ENCODE measurements at regions not wholly inside any gene's neighbourhood (a gene's known extent, or its start where the extent isn't known, plus 50 kb on each side); places are given as distances from the start of the nearest gene placed in this dataset.

GRCh38 chr9:99457981-99458380 lies 235.9 kb downstream of the SEC61B start:
- Histone ChIP-seq H3K27ac (ENCODE audit: low read depth, low read length) (no peak overlapping the region), H3K4me3 (ENCODE audit: low read depth, low read length) (no peak overlapping the region), H3K27me3 (ENCODE audit: control insufficient read depth, insufficient read depth, low read length) (no peaks in the 10 kb centered on the region), H3K9me3 (ENCODE audit: control insufficient read depth, insufficient read depth, low read length) (no peaks in the 10 kb centered on the region)
- ChIA-PET CTCF (no interaction called here), POLR2A (no interaction called here)
- DNase-seq (ENCODE audit: low read depth, low spot score) = no peak
- TF ChIP-seq CTCF (IDR thresholded peaks at IDR 0.05; ENCODE audit: low read depth, low read length) = no peak

GRCh38 chr9:99459919-99460318 lies 237.8 kb downstream of the SEC61B start:
- Histone ChIP-seq H3K27ac (ENCODE audit: low read depth, low read length) (no peak overlapping the region), H3K9me3 (ENCODE audit: control insufficient read depth, insufficient read depth, low read length) (no peaks in the 10 kb centered on the region), H3K27me3 (ENCODE audit: control insufficient read depth, insufficient read depth, low read length) (no peaks in the 10 kb centered on the region), H3K4me3 (ENCODE audit: low read depth, low read length) (no peak overlapping the region)
- CTCF ChIA-PET = no interaction called here
- TF ChIP-seq CTCF (IDR thresholded peaks at IDR 0.05; ENCODE audit: low read depth, low read length) = no peak
- POLR2A ChIA-PET = no interaction called here
- DNase-seq (ENCODE audit: low read depth, low spot score) = no peak

- no peak overlapping the region for H3K27ac ChIP-seq (ENCODE audit: low read depth, low read length)
- H3K9me3 ChIP-seq (ENCODE audit: control insufficient read depth, insufficient read depth, low read length) = no peaks in the 10 kb centered on the region
- no peak overlapping the region for H3K4me3 ChIP-seq (ENCODE audit: low read depth, low read length)
- no peaks in the 10 kb centered on the region for H3K27me3 ChIP-seq (ENCODE audit: control insufficient read depth, insufficient read depth, low read length)
- CTCF ChIA-PET = no interaction called here
- DNase-seq (ENCODE audit: low read depth, low spot score) = no peak
- no peak for TF ChIP-seq CTCF (IDR thresholded peaks at IDR 0.05; ENCODE audit: low read depth, low read length)
- POLR2A ChIA-PET = no interaction called here
Measured at GRCh38 chr9:99463131-99463530, 241.0 kb downstream of the SEC61B start.

- no peak overlapping the region for H3K4me3 ChIP-seq (ENCODE audit: low read depth, low read length)
- no peak overlapping the region for H3K27ac ChIP-seq (ENCODE audit: low read depth, low read length)
- no peaks in the 10 kb centered on the region for H3K27me3 ChIP-seq (ENCODE audit: control insufficient read depth, insufficient read depth, low read length)
- ChIA-PET POLR2A (no interaction called here), CTCF (no interaction called here)
- H3K9me3 ChIP-seq (ENCODE audit: control insufficient read depth, insufficient read depth, low read length) = no peaks in the 10 kb centered on the region
- no peak for TF ChIP-seq CTCF (IDR thresholded peaks at IDR 0.05; ENCODE audit: low read depth, low read length)
- no peak for DNase-seq (ENCODE audit: low read depth, low spot score)
Measured at GRCh38 chr9:99464568-99464967, 242.5 kb downstream of the SEC61B start.

- H3K4me3 ChIP-seq (ENCODE audit: low read depth, low read length) = no peak overlapping the region
- POLR2A ChIA-PET = no interaction called here
- no peak overlapping the region for H3K27ac ChIP-seq (ENCODE audit: low read depth, low read length)
- no peaks in the 10 kb centered on the region for H3K9me3 ChIP-seq (ENCODE audit: control insufficient read depth, insufficient read depth, low read length)
- no peak for DNase-seq (ENCODE audit: low read depth, low spot score)
- no peaks in the 10 kb centered on the region for H3K27me3 ChIP-seq (ENCODE audit: control insufficient read depth, insufficient read depth, low read length)
- no peak for TF ChIP-seq CTCF (IDR thresholded peaks at IDR 0.05; ENCODE audit: low read depth, low read length)
- CTCF ChIA-PET = no interaction called here
Measured at GRCh38 chr9:99465231-99465907, 243.3 kb downstream of the SEC61B start.

Measured in AG04450 (cell line).